ENCODE measurements at regions not wholly inside any gene's neighbourhood (a gene's known extent, or its start where the extent isn't known, plus 50 kb on each side); places are given as distances from the start of the nearest gene placed in this dataset.

DNA sequence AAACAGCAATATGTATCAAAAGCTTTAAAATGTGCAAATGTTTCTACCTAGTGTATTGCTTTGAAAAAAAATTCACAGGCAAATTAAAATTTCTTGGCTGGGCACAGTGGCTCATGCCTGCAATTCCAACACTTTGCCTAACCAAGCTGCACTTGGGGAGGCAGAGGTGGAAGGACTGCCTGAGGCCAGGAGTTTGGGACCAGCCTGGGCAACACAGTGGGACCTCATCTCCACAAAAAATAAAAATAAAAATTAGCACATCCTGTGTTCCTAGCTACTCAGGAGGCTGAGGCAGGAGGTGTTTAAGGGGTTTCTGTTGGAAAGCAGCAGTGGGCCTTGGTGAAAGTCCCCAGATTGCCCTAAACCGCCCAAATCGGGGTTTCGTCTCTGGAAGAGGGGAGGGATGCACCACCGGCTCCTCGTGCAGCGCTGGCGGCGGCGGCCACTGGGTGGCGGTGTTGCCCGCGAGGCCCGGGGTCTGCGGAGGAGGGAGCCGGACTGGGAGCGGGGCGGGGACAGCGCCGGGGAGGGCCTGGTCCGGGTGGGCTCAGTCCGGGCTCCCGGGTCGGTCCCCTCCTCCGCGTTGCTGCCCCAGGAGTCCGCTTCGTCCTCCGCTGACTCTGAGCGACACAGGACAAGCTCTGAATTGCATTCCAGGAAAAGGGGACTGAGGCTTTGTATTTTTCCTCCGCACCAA, 265.6 kb downstream of the AACS start:
- H3K27me3 ChIP-seq (ENCODE audit: control insufficient read depth, insufficient read depth, low read length) = peaks cover 4% of the 10 kb centered on the region
- H3K36me3 ChIP-seq (ENCODE audit: control insufficient read depth, insufficient read depth, low read length) = no peaks in the 10 kb centered on the region
- TF ChIP-seq CTCF (IDR thresholded peaks at IDR 0.05; ENCODE audit: insufficient read depth, low read length, poor library complexity, severe bottlenecking) = peak; percentile 85
- DNase-seq (ENCODE audit: low read depth) = no peak
- H3K4me3 ChIP-seq (ENCODE audit: low read depth, low read length) = peak overlapping the region; percentile 20

DNA sequence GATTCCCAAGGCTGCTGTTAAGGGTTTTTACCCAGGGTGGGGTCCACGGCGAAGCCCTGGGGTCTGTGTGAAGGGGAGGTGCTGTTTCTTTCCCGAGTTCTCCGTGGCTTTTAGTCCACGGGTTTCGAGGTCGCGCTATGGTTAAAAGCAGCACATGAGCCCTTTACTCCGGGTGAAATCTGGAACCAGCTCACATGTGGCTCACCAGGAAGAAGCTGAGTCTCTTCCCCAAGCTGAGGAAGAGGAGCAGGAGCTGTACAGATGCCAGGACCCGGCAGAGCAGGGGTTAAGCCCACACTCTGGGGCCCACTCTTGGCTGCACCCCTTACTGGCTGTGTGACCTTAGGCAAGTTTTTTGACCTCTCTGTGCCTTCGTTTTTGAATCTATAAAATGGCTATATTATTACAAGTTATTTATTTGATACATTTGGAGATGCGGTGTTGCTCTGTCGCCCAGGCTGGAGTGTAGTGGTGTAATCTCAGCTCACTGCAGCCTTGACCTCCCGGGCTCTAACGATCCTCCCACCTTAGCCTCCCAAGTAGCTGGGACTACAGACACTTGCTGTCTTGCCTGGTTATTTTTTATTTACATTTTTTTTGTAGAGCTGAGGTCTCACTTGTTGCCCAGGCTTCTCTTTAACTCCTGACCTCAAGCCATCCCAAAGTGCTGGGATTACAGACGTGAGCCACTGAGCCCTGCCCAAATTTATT, 266.3 kb downstream of the AACS start:
- Histone ChIP-seq H3K36me3 (ENCODE audit: control insufficient read depth, insufficient read depth, low read length) (no peaks in the 10 kb centered on the region), H3K4me3 (ENCODE audit: low read depth, low read length) (peak overlapping the region; percentile 20), H3K27me3 (ENCODE audit: control insufficient read depth, insufficient read depth, low read length) (peaks cover 4% of the 10 kb centered on the region)
- no peak for TF ChIP-seq CTCF (IDR thresholded peaks at IDR 0.05; ENCODE audit: insufficient read depth, low read length, poor library complexity, severe bottlenecking)
- no peak for DNase-seq (ENCODE audit: low read depth)

DNA sequence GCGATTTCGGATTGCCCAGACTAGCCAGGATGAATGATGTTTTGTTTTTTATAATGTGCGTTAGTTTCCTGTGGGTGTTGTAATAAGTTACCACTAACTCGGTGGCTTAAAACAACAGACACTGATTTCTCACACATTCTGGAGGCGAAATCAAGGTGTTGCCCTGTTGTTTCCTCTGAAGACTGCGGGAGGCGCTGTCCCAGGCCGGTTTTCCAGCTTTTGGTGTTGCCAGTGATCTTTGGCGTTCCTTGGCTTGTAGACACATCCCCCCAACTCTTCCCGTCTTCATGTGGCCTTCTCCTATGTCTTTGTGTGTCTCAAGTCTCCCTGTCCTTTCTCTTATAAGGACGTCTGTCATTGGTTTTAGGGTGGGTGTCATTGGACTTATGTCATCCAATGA, 267.7 kb downstream of the AACS start:
- peaks cover 4% of the 10 kb centered on the region for H3K27me3 ChIP-seq (ENCODE audit: control insufficient read depth, insufficient read depth, low read length)
- DNase-seq (ENCODE audit: low read depth) = no peak
- TF ChIP-seq CTCF (IDR thresholded peaks at IDR 0.05; ENCODE audit: insufficient read depth, low read length, poor library complexity, severe bottlenecking) = peak; percentile 6

GRCh38 chr12:125336246-125336645, 271.0 kb downstream of the AACS start:
- no peaks in the 10 kb centered on the region for H3K36me3 ChIP-seq (ENCODE audit: control insufficient read depth, insufficient read depth, low read length)
- TF ChIP-seq CTCF (IDR thresholded peaks at IDR 0.05; ENCODE audit: insufficient read depth, low read length, poor library complexity, severe bottlenecking) = no peak
- no peak for DNase-seq (ENCODE audit: low read depth)
- H3K4me3 ChIP-seq (ENCODE audit: low read depth, low read length) = no peak overlapping the region
- peaks cover 2% of the 10 kb centered on the region for H3K27me3 ChIP-seq (ENCODE audit: control insufficient read depth, insufficient read depth, low read length)

More for the DNA sequence above, 267.7 kb downstream of the AACS start:
- Histone ChIP-seq H3K4me3 (ENCODE audit: low read depth, low read length) (no peak overlapping the region), H3K36me3 (ENCODE audit: control insufficient read depth, insufficient read depth, low read length) (no peaks in the 10 kb centered on the region)

GRCh38 chr12:125340791-125341190, 275.6 kb downstream of the AACS start:
- Histone ChIP-seq H3K4me3 (ENCODE audit: low read depth, low read length) (no peak overlapping the region), H3K36me3 (ENCODE audit: control insufficient read depth, insufficient read depth, low read length) (no peaks in the 10 kb centered on the region), H3K27me3 (ENCODE audit: control insufficient read depth, insufficient read depth, low read length) (no peaks in the 10 kb centered on the region)
- TF ChIP-seq CTCF (IDR thresholded peaks at IDR 0.05; ENCODE audit: insufficient read depth, low read length, poor library complexity, severe bottlenecking) = no peak
- DNase-seq (ENCODE audit: low read depth) = no peak
